Gastrocnemius medialis (tissue), 4 donors: ENCODE measurements at regions not wholly inside any gene's neighbourhood (a gene's known extent, or its start where the extent isn't known, plus 50 kb on each side); places are given as distances from the start of the nearest gene placed in this dataset.

Source experiments
- CTCF ChIP-seq, 5 experiments: fragments of 450-650 bp in 3 of 5; fragments of 200-600 bp in 2 of 5; sonication (generic) in 2 of 5; IDR thresholded peaks in 4 of 5; conservative IDR thresholded peaks in 1 of 5; 1 replicate in 4 of 5; 2 replicates in 1 of 5; pipeline ENCODE4 v1.5.1; 2016 to 2019; ENCODE audit warnings: antibody characterized with exemption in 5 of 5, mild to moderate bottlenecking in 3 of 5, moderate library complexity in 3 of 5
- POLR2A ChIP-seq, 2 donors: fragments of 450-650 bp; IDR thresholded peaks; one replicate each; pipeline ENCODE4 v1.6.1; 2017; ENCODE audit warnings: antibody characterized with exemption in 2 of 2, mild to moderate bottlenecking in 2 of 2, moderate library complexity in 2 of 2

GRCh38 chr10:44674536-44675386 lies 236.4 kb upstream of the TMEM72 start:
- no peak for TF ChIP-seq CTCF (IDR thresholded peaks at IDR 0.05 in 4 of 5, conservative IDR thresholded peaks at IDR 0.05 in 1 of 5)
- no peak for TF ChIP-seq POLR2A (IDR thresholded peaks at IDR 0.05)
